ENCODE measurements at regions not wholly inside any gene's neighbourhood (a gene's known extent, or its start where the extent isn't known, plus 50 kb on each side); places are given as distances from the start of the nearest gene placed in this dataset.
A peak's percentile ranks its signal among the peaks of the same experiment; 100 is the strongest.

- DNase-seq (ENCODE audit: low read depth, low spot score) = no peak
- in situ Hi-C loops (cut with HindIII; ENCODE audit: low pct_unique_long_range_greater_than_20kb, low sequenced_read_pairs) = no loop called here
These were observed 745.6 kb upstream of the CXADR start for GRCh38 chr21:16767201-16767600.

- DNase-seq (ENCODE audit: low read depth, low spot score) = no peak
- in situ Hi-C loops (cut with HindIII; ENCODE audit: low pct_unique_long_range_greater_than_20kb, low sequenced_read_pairs) = no loop called here
These were observed 744.7 kb upstream of the CXADR start for GRCh38 chr21:16768096-16768495.

- in situ Hi-C loops (cut with HindIII; ENCODE audit: low pct_unique_long_range_greater_than_20kb, low sequenced_read_pairs) = no loop called here
- no peak for DNase-seq (ENCODE audit: low read depth, low spot score)
These were observed 742.6 kb upstream of the CXADR start for GRCh38 chr21:16770266-16770665.

GRCh38 chr21:16773206-16773605 lies 739.6 kb upstream of the CXADR start:
- DNase-seq (ENCODE audit: low read depth, low spot score) = no peak
- in situ Hi-C loops (cut with HindIII; ENCODE audit: low pct_unique_long_range_greater_than_20kb, low sequenced_read_pairs) = no loop called here

- in situ Hi-C loops (cut with HindIII; ENCODE audit: low pct_unique_long_range_greater_than_20kb, low sequenced_read_pairs) = no loop called here
- no peak for DNase-seq (ENCODE audit: low read depth, low spot score)
These were observed 737.8 kb upstream of the CXADR start for GRCh38 chr21:16775076-16775475.

- in situ Hi-C loops (cut with HindIII; ENCODE audit: low pct_unique_long_range_greater_than_20kb, low sequenced_read_pairs) = no loop called here
- DNase-seq (ENCODE audit: low read depth, low spot score) = no peak
These were observed 735.7 kb upstream of the CXADR start for GRCh38 chr21:16777041-16777720.

GRCh38 chr21:16788584-16788983 lies 724.3 kb upstream of the CXADR start:
- no peak for DNase-seq (ENCODE audit: low read depth, low spot score)
- in situ Hi-C loops (cut with HindIII; ENCODE audit: low pct_unique_long_range_greater_than_20kb, low sequenced_read_pairs) = no loop called here

- in situ Hi-C loops (cut with HindIII; ENCODE audit: low pct_unique_long_range_greater_than_20kb, low sequenced_read_pairs) = no loop called here
- DNase-seq (ENCODE audit: low read depth, low spot score) = no peak
These were observed 723.2 kb upstream of the CXADR start for GRCh38 chr21:16789636-16790035.

GRCh38 chr21:16792101-16792500 lies 720.7 kb upstream of the CXADR start:
- in situ Hi-C loops (cut with HindIII; ENCODE audit: low pct_unique_long_range_greater_than_20kb, low sequenced_read_pairs) = no loop called here
- no peak for DNase-seq (ENCODE audit: low read depth, low spot score)

GRCh38 chr21:16794950-16795349 lies 717.9 kb upstream of the CXADR start:
- in situ Hi-C loops (cut with HindIII; ENCODE audit: low pct_unique_long_range_greater_than_20kb, low sequenced_read_pairs) = no loop called here
- DNase-seq (ENCODE audit: low read depth, low spot score) = peak; percentile 3

- in situ Hi-C loops (cut with HindIII; ENCODE audit: low pct_unique_long_range_greater_than_20kb, low sequenced_read_pairs) = no loop called here
- DNase-seq (ENCODE audit: low read depth, low spot score) = no peak
These were observed 716.1 kb upstream of the CXADR start for GRCh38 chr21:16796776-16797175.

- in situ Hi-C loops (cut with HindIII; ENCODE audit: low pct_unique_long_range_greater_than_20kb, low sequenced_read_pairs) = no loop called here
- DNase-seq (ENCODE audit: low read depth, low spot score) = no peak
These were observed 715.3 kb upstream of the CXADR start for GRCh38 chr21:16797540-16797939.

- in situ Hi-C loops (cut with HindIII; ENCODE audit: low pct_unique_long_range_greater_than_20kb, low sequenced_read_pairs) = no loop called here
- no peak for DNase-seq (ENCODE audit: low read depth, low spot score)
These were observed 714.9 kb upstream of the CXADR start for GRCh38 chr21:16797966-16798365.

GRCh38 chr21:16800536-16801275 lies 712.1 kb upstream of the CXADR start:
- in situ Hi-C loops (cut with HindIII; ENCODE audit: low pct_unique_long_range_greater_than_20kb, low sequenced_read_pairs) = no loop called here
- DNase-seq (ENCODE audit: low read depth, low spot score) = no peak

GRCh38 chr21:16811011-16811410 lies 701.8 kb upstream of the CXADR start:
- no peak for DNase-seq (ENCODE audit: low read depth, low spot score)
- in situ Hi-C loops (cut with HindIII; ENCODE audit: low pct_unique_long_range_greater_than_20kb, low sequenced_read_pairs) = no loop called here

GRCh38 chr21:16811970-16812369 lies 700.9 kb upstream of the CXADR start:
- DNase-seq (ENCODE audit: low read depth, low spot score) = no peak
- in situ Hi-C loops (cut with HindIII; ENCODE audit: low pct_unique_long_range_greater_than_20kb, low sequenced_read_pairs) = no loop called here

GRCh38 chr21:16815243-16815642 lies 697.6 kb upstream of the CXADR start:
- in situ Hi-C loops (cut with HindIII; ENCODE audit: low pct_unique_long_range_greater_than_20kb, low sequenced_read_pairs) = no loop called here
- DNase-seq (ENCODE audit: low read depth, low spot score) = no peak

GRCh38 chr21:16821588-16821987 lies 691.3 kb upstream of the CXADR start:
- in situ Hi-C loops (cut with HindIII; ENCODE audit: low pct_unique_long_range_greater_than_20kb, low sequenced_read_pairs) = no loop called here
- DNase-seq (ENCODE audit: low read depth, low spot score) = no peak

GRCh38 chr21:16829532-16829931 lies 683.3 kb upstream of the CXADR start:
- in situ Hi-C loops (cut with HindIII; ENCODE audit: low pct_unique_long_range_greater_than_20kb, low sequenced_read_pairs) = no loop called here
- DNase-seq (ENCODE audit: low read depth, low spot score) = no peak

All from SK-MEL-5 (cell line).